Astrocyte (in vitro differentiated cells and primary cell): ENCODE measurements at regions not wholly inside any gene's neighbourhood (a gene's known extent, or its start where the extent isn't known, plus 50 kb on each side); places are given as distances from the start of the nearest gene placed in this dataset.

Source experiments
- DNase-seq: peaks from one replicate; pipeline ENCODE4 v3.0.0-alpha.2; 2010; ENCODE audit warnings: low read depth
- FAIRE-seq: peaks from 2 replicates; lab custom pipeline; 2011; peaks lifted over from hg19 to GRCh38; lab: Jason Lieb, UNC
- H2AFZ ChIP-seq: 2 replicates; pipeline ENCODE4 v1.6.0; 2012; ENCODE audit warnings: low read depth, low read length, inconsistent platforms
- H3K27ac ChIP-seq: 2 replicates; pipeline ENCODE4 v1.5.1; 2011; ENCODE audit warnings: low read depth, low read length, inconsistent platforms
- H3K27me3 ChIP-seq: 2 replicates; pipeline ENCODE4 v1.6.0; 2011; ENCODE audit warnings: low read length, inconsistent platforms; ENCODE audit not compliant: insufficient read depth
- H3K36me3 ChIP-seq: 2 replicates; pipeline ENCODE4 v1.5.1; 2011; ENCODE audit warnings: low read length, inconsistent platforms; ENCODE audit not compliant: insufficient read depth
- H3K4me1 ChIP-seq: 2 replicates; pipeline ENCODE4 v1.5.1; 2011; ENCODE audit warnings: low read length, inconsistent platforms; ENCODE audit not compliant: insufficient read depth
- H3K4me2 ChIP-seq: 2 replicates; pipeline ENCODE4 v1.6.0; 2012; ENCODE audit warnings: low read length, inconsistent platforms
- H3K4me3 ChIP-seq: 2 replicates; pipeline ENCODE4 v1.5.1; 2011; ENCODE audit warnings: low read depth, mild to moderate bottlenecking, low read length, inconsistent platforms; ENCODE audit not compliant: insufficient read depth
- H3K79me2 ChIP-seq: 2 replicates; pipeline ENCODE4 v1.6.0; 2012; ENCODE audit warnings: mild to moderate bottlenecking, low read length, inconsistent platforms; ENCODE audit not compliant: insufficient read depth
- H3K9ac ChIP-seq: 2 replicates; pipeline ENCODE4 v1.6.0; 2012; ENCODE audit warnings: mild to moderate bottlenecking, low read length, inconsistent platforms
- H3K9me3 ChIP-seq: 2 replicates; pipeline ENCODE4 v1.5.1; 2012; ENCODE audit warnings: low read depth, mild to moderate bottlenecking, low read length, inconsistent platforms; ENCODE audit not compliant: insufficient read depth
- H4K20me1 ChIP-seq: 2 replicates; pipeline ENCODE4 v1.6.0; 2012; ENCODE audit warnings: low read length, inconsistent platforms; ENCODE audit not compliant: insufficient read depth
- H3K27ac Mint-ChIP-seq: one replicate; pipeline ENCODE4 v1.8.0; 2021; ENCODE audit warnings: mild to moderate bottlenecking, mixed read lengths; ENCODE audit not compliant: unreplicated experiment
- H3K27me3 Mint-ChIP-seq: one replicate; pipeline ENCODE4 v1.8.0; 2021; ENCODE audit warnings: low read depth, mixed read lengths; ENCODE audit not compliant: unreplicated experiment
- H3K36me3 Mint-ChIP-seq: one replicate; pipeline ENCODE4 v1.8.0; 2021; ENCODE audit warnings: low read depth, mixed read lengths; ENCODE audit not compliant: unreplicated experiment
- H3K4me1 Mint-ChIP-seq: one replicate; pipeline ENCODE4 v1.8.0; 2021; ENCODE audit warnings: low read depth, mixed read lengths; ENCODE audit not compliant: unreplicated experiment
- H3K4me3 Mint-ChIP-seq: one replicate; pipeline ENCODE4 v1.8.0; 2021; ENCODE audit warnings: mild to moderate bottlenecking, moderate library complexity, mixed read lengths; ENCODE audit not compliant: unreplicated experiment
- H3K9me3 Mint-ChIP-seq: one replicate; pipeline ENCODE4 v1.8.0; 2021; ENCODE audit warnings: mild to moderate bottlenecking, mixed read lengths; ENCODE audit not compliant: unreplicated experiment
- EZH2 ChIP-seq: IDR thresholded peaks from 2 replicates; pipeline ENCODE4 v1.6.1; 2012; ENCODE audit warnings: mild to moderate bottlenecking, low read length, inconsistent platforms; ENCODE audit not compliant: insufficient read depth
- TF ChIP-seq, protein P1 (sequence below): IDR thresholded peaks from 2 replicates; pipeline ENCODE4 v1.5.1; 2011; ENCODE audit warnings: low read depth, mild to moderate bottlenecking, inconsistent platforms, low read length, moderate library complexity; ENCODE audit not compliant: insufficient read depth

DNA sequence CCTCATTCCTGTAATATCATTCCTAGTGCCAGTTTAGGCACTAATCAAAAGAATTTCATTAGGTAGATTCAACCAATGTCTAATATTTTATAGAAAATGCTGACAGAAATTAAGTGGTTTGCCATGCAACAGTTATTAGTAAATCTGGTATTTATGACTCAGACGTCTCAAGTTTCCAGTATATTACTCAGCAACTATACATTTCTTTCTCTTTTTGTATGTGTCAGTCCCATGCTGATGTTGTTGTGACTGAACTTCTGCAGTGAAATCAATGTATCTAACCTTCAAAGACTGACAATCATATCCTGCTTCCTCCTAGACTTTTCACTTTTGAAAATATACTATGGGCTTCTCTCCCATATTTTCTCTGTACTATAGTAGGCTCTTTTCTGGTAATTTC is 822.5 kb downstream of the NR2F1-AS1 start:
- Mint-ChIP-seq H3K27ac (peak overlapping the region; percentile 3), H3K9me3 (no peaks in the 10 kb centered on the region), H3K4me1 (peaks cover 7% of the 10 kb centered on the region), H3K27me3 (no peaks in the 10 kb centered on the region), H3K4me3 (no peak overlapping the region), H3K36me3 (no peaks in the 10 kb centered on the region)
- H3K27me3 ChIP-seq, result no peaks in the 10 kb centered on the region
- H3K4me2 ChIP-seq, result peak overlapping the region; percentile 29
- H3K4me3 ChIP-seq, result no peak overlapping the region
- no peaks in the 10 kb centered on the region for H3K36me3 ChIP-seq
- no peak for FAIRE-seq
- peak; percentile 58 for DNase-seq
- H2AFZ ChIP-seq, result no peak overlapping the region
- no peak for TF ChIP-seq EZH2
- TF ChIP-seq, protein P1, sequence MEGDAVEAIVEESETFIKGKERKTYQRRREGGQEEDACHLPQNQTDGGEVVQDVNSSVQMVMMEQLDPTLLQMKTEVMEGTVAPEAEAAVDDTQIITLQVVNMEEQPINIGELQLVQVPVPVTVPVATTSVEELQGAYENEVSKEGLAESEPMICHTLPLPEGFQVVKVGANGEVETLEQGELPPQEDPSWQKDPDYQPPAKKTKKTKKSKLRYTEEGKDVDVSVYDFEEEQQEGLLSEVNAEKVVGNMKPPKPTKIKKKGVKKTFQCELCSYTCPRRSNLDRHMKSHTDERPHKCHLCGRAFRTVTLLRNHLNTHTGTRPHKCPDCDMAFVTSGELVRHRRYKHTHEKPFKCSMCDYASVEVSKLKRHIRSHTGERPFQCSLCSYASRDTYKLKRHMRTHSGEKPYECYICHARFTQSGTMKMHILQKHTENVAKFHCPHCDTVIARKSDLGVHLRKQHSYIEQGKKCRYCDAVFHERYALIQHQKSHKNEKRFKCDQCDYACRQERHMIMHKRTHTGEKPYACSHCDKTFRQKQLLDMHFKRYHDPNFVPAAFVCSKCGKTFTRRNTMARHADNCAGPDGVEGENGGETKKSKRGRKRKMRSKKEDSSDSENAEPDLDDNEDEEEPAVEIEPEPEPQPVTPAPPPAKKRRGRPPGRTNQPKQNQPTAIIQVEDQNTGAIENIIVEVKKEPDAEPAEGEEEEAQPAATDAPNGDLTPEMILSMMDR, result no peak
- H4K20me1 ChIP-seq, result no peaks in the 10 kb centered on the region
- H3K9ac ChIP-seq, result no peak overlapping the region
- H3K9me3 ChIP-seq, result no peaks in the 10 kb centered on the region
- no peak overlapping the region for H3K27ac ChIP-seq
- H3K4me1 ChIP-seq, result peaks cover 5% of the 10 kb centered on the region
- no peaks in the 10 kb centered on the region for H3K79me2 ChIP-seq

DNA sequence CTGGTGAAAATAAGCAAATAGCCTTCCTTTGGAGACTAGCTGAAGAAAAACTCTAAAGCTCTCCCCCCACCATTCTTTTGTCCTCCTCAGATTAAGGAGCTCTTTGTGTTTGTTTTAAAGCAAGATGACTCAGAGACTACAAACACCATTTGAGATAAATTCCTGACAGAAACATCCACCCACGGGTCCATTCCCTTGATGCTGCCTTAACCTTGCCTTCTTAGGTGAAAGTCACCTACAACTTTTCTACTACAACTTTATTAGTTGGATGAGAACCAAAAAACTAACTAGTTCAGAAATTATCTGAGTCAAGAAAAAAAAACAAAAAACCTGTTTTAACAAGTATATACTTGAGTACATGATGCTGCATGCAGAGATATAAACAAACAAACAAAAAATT is 831.1 kb downstream of the NR2F1-AS1 start:
- Histone ChIP-seq H3K9me3 (no peaks in the 10 kb centered on the region), H3K9ac (no peak overlapping the region), H3K4me2 (peak overlapping the region; percentile 26), H3K27ac (no peak overlapping the region), H3K27me3 (no peaks in the 10 kb centered on the region), H2AFZ (no peak overlapping the region), H3K79me2 (no peaks in the 10 kb centered on the region), H4K20me1 (no peaks in the 10 kb centered on the region), H3K36me3 (no peaks in the 10 kb centered on the region), H3K4me1 (peaks cover 3% of the 10 kb centered on the region), H3K4me3 (no peak overlapping the region)
- H3K36me3 Mint-ChIP-seq, result no peaks in the 10 kb centered on the region
- TF ChIP-seq EZH2, result no peak
- TF ChIP-seq, protein P1, result no peak
- no peaks in the 10 kb centered on the region for H3K9me3 Mint-ChIP-seq
- no peak overlapping the region for H3K27ac Mint-ChIP-seq
- FAIRE-seq (no peak), DNase-seq (peak; percentile 68)
- H3K27me3 Mint-ChIP-seq, result no peaks in the 10 kb centered on the region
- peaks cover 9% of the 10 kb centered on the region for H3K4me1 Mint-ChIP-seq
- H3K4me3 Mint-ChIP-seq, result no peak overlapping the region

DNA sequence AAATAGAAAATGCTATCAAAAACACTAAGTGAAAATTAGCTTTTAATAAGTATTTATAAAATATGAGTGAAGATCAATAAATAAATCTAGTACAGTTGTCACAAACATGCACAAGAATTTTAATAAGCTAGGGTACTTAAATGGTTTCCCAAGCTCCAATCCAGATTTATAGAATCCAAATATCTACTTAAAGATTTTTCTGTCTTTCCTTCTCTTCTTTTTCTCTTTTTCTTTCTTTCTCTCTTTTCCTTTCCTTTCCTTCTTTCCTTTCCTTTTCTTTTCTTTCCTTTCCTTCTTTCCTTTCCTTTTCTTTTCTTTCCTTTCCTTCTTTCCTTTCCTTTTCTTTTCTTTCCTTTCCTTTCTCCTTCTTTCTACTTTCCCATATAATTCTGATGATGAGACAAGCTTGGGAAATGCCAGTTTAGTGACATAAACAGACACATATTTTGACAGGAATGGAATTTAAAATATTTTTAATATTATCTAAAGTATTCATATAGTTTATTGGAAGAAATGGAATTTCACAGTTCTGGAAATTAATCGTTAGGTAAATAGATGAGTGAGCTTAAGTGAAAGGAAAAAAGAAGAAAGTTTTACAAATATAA is 832.8 kb downstream of the NR2F1-AS1 start:
- FAIRE-seq, result no peak
- H3K4me1 Mint-ChIP-seq, result peaks cover 9% of the 10 kb centered on the region
- H3K4me1 ChIP-seq, result peaks cover 3% of the 10 kb centered on the region

More for the DNA sequence above, 832.8 kb downstream of the NR2F1-AS1 start:
- Histone ChIP-seq H4K20me1 (no peaks in the 10 kb centered on the region), H2AFZ (no peak overlapping the region), H3K27ac (no peak overlapping the region), H3K4me2 (no peak overlapping the region), H3K27me3 (no peaks in the 10 kb centered on the region), H3K9me3 (no peaks in the 10 kb centered on the region), H3K9ac (no peak overlapping the region), H3K4me3 (no peak overlapping the region), H3K79me2 (no peaks in the 10 kb centered on the region), H3K36me3 (no peaks in the 10 kb centered on the region)
- no peak for TF ChIP-seq EZH2
- TF ChIP-seq, protein P1, result no peak
- H3K36me3 Mint-ChIP-seq, result no peaks in the 10 kb centered on the region
- H3K27me3 Mint-ChIP-seq, result no peaks in the 10 kb centered on the region
- H3K4me3 Mint-ChIP-seq, result no peak overlapping the region
- no peak overlapping the region for H3K27ac Mint-ChIP-seq
- no peaks in the 10 kb centered on the region for H3K9me3 Mint-ChIP-seq
- no peak for DNase-seq
